Activated CD8-positive, alpha-beta memory T cell treated with anti-CD3 and anti-CD28 coated beads for 36 hours (primary cell): ENCODE measurements at regions not wholly inside any gene's neighbourhood (a gene's known extent, or its start where the extent isn't known, plus 50 kb on each side); places are given as distances from the start of the nearest gene placed in this dataset.

Source experiments
- CTCF ChIA-PET: fragments of 350-600 bp; sonication (Branson Sonifier 250); formaldehyde crosslinking; loops from one replicate; lab custom pipeline; 2021; ENCODE audit warnings: antibody characterized with exemption; lab: Charles Lee
- POLR2A ChIA-PET: fragments of 350-600 bp; sonication (Branson Sonifier 250); formaldehyde crosslinking; loops from one replicate; lab custom pipeline; 2021; ENCODE audit warnings: antibody characterized with exemption; lab: Charles Lee

GRCh38 chr1:238549137-238549536, 658.4 kb upstream of the ZP4 start:
- CTCF ChIA-PET = no interaction called here
- POLR2A ChIA-PET = no interaction called here

GRCh38 chr1:238546118-238546517, 655.4 kb upstream of the ZP4 start:
- ChIA-PET CTCF (no interaction called here), POLR2A (no interaction called here)

GRCh38 chr1:238537641-238538040, 646.9 kb upstream of the ZP4 start:
- ChIA-PET POLR2A (no interaction called here), CTCF (no interaction called here)

GRCh38 chr1:238530209-238530851, 639.6 kb upstream of the ZP4 start:
- ChIA-PET CTCF (no interaction called here), POLR2A (no interaction called here)

GRCh38 chr1:238517711-238518110, 627.0 kb upstream of the ZP4 start:
- ChIA-PET POLR2A (no interaction called here), CTCF (no interaction called here)

- ChIA-PET POLR2A (no interaction called here), CTCF (no interaction called here)
Observed at GRCh38 chr1:238501290-238501689, 610.6 kb upstream of the ZP4 start.

GRCh38 chr1:238499021-238499420, 608.3 kb upstream of the ZP4 start:
- ChIA-PET CTCF (interaction anchor here (0.7 kb wide), 1 partner anchor 30 kb away, joined by 5 read pairs; no protein-coding TSS in a partner anchor), POLR2A (no interaction called here)

GRCh38 chr1:238492271-238492670, 601.5 kb upstream of the ZP4 start:
- ChIA-PET CTCF (no interaction called here), POLR2A (no interaction called here)

- POLR2A ChIA-PET = no interaction called here
- CTCF ChIA-PET = no interaction called here
Observed at GRCh38 chr1:238491265-238491664, 600.5 kb upstream of the ZP4 start.

GRCh38 chr1:238489006-238489405, 598.3 kb upstream of the ZP4 start:
- ChIA-PET POLR2A (no interaction called here), CTCF (no interaction called here)

GRCh38 chr1:238488401-238488800, 597.7 kb upstream of the ZP4 start:
- ChIA-PET POLR2A (no interaction called here), CTCF (no interaction called here)

- ChIA-PET CTCF (no interaction called here), POLR2A (no interaction called here)
Observed at GRCh38 chr1:238487931-238488330, 597.2 kb upstream of the ZP4 start.

GRCh38 chr1:238485912-238486209, 595.1 kb upstream of the ZP4 start:
- ChIA-PET POLR2A (no interaction called here), CTCF (no interaction called here)

GRCh38 chr1:238485057-238485911, 594.6 kb upstream of the ZP4 start:
- ChIA-PET POLR2A (no interaction called here), CTCF (no interaction called here)

- CTCF ChIA-PET = no interaction called here
- POLR2A ChIA-PET = no interaction called here
Observed at GRCh38 chr1:238484121-238484520, 593.4 kb upstream of the ZP4 start.

- CTCF ChIA-PET = no interaction called here
- POLR2A ChIA-PET = no interaction called here
Observed at GRCh38 chr1:238476841-238477240, 586.1 kb upstream of the ZP4 start.

- ChIA-PET CTCF (no interaction called here), POLR2A (no interaction called here)
Observed at GRCh38 chr1:238475712-238476111, 585.0 kb upstream of the ZP4 start.

- ChIA-PET CTCF (no interaction called here), POLR2A (no interaction called here)
Observed at GRCh38 chr1:238474263-238474662, 583.5 kb upstream of the ZP4 start.

- ChIA-PET CTCF (interaction anchor here (0.6 kb wide), 1 partner anchor 29 kb away, joined by 5 read pairs; no protein-coding TSS in a partner anchor), POLR2A (no interaction called here)
Observed at GRCh38 chr1:238469146-238469631, 578.5 kb upstream of the ZP4 start.

- POLR2A ChIA-PET = no interaction called here
Observed at GRCh38 chr1:238468068-238468467, 577.3 kb upstream of the ZP4 start.

GRCh38 chr1:238466459-238466858, 575.7 kb upstream of the ZP4 start:
- CTCF ChIA-PET = no interaction called here

More at GRCh38 chr1:238468068-238468467, 577.3 kb upstream of the ZP4 start:
- CTCF ChIA-PET = no interaction called here

More at GRCh38 chr1:238466459-238466858, 575.7 kb upstream of the ZP4 start:
- POLR2A ChIA-PET = no interaction called here
